ENCODE measurements at regions not wholly inside any gene's neighbourhood (a gene's known extent, or its start where the extent isn't known, plus 50 kb on each side); places are given as distances from the start of the nearest gene placed in this dataset.

DNA sequence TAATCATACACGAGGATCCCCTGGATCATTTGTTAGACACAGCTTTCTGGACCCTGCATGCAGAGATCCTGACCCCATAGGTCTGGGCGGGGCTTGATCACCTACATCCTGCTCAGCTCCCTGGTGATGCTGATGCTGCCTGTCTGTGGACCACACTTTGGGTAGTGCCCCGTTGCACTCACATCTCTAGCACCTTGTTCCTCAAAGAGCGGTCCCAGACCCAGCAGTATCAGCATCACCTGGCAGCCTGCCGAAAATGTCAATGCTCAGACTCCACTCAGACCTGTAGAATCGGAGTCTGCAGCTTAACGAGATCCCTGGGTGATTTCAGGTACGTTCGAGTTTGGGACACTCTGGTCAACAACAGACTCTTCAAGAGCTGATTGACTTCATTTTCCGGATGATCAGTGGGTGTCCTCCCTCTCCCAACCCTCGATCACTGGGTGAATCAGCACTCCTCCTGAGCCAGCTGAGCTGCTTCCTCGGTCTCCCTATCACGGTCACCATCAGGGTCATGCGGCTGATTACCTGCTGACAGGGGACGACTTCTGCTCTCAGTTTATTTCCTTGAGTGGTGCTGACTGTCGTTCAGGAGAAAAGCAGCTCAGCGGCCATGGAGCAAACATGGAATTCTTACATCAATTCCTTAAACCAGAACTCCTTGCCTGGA lies 150.6 kb upstream of the RAB12 start:
- DNase-seq, result no peak

- DNase-seq, result no peak
These were observed 148.5 kb upstream of the RAB12 start for GRCh38 chr18:8460748-8461147.

- no peak for DNase-seq
These were observed 147.7 kb upstream of the RAB12 start for GRCh38 chr18:8461544-8461943.

DNA sequence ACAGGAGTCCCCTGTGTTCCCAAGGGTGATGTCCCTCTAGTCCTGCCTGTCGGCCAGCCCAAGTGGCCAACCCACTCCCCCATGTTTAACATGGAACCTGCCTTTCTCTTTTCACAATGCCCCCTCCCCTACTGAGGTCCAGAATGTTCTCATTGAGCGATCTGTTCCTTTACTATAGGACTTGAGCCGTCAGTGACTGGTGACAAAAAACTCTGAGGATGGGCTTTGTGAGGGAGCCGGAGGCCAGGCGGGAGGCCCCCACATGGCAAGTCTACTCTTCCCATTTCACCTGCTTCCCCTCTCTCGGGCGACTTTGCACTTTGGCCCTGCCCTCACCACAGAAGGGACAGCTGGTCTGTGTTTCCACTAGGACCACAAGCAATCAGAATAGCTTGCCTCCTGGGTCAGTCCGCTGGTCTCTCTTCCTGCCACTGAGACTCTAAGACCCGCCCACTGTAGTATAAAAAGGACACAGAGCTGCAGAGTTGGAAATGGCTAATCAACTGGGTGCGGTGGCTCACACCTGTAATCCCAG lies 146.5 kb upstream of the RAB12 start:
- no peak for DNase-seq

- no peak for DNase-seq
These were observed 145.4 kb upstream of the RAB12 start for GRCh38 chr18:8463791-8464190.

- DNase-seq, result no peak
These were observed 141.0 kb upstream of the RAB12 start for GRCh38 chr18:8468191-8468590.

GRCh38 chr18:8468921-8469335 lies 140.3 kb upstream of the RAB12 start:
- DNase-seq, result no peak

DNA sequence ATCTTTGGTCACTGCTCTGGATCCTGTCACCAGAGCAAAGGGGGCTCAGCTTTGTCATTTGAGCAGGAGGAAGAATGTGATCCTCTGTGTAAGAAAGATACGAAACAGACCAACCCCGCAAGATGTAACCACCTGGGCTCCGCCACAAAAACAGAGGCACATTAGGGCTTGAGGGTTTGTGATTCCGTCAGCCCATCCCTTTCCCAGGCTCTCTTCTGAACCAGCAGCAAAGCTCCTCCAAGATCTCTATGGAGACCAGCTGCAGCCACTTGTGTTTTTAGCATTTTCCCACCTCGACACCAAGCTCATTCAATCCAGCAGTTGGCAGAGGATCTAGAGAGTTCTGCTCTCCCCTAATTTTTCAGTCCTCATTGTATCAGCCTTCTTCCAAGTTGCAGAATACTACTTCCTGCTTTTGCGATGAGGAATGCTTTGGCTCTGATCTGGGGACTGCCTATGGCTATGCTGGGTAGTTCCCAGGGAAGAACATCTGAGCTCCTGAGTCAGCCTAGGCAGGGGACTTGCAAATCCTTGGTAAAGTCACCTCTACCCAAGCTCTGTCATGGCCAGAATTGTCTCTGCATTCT lies 139.6 kb upstream of the RAB12 start:
- DNase-seq, result no peak

DNA sequence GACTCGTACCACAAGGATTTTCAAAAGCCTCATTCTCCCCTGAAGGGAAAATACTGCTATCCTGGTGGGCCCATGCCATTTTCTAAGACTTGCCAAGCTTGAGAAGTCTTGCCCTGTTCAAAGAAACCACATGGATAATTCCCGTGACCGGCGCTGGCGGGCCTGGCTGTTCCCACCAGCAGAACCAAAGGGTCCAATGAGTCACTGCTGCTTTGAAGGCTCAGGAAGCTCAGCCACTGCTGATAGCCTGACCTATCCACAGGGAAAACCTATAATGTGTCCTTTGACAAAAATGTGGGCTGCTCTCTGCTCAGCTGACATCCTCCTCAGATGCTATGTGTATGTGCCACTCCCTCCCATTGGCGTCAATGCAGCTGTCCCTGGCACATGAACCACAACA lies 137.9 kb upstream of the RAB12 start:
- DNase-seq, result no peak

DNA sequence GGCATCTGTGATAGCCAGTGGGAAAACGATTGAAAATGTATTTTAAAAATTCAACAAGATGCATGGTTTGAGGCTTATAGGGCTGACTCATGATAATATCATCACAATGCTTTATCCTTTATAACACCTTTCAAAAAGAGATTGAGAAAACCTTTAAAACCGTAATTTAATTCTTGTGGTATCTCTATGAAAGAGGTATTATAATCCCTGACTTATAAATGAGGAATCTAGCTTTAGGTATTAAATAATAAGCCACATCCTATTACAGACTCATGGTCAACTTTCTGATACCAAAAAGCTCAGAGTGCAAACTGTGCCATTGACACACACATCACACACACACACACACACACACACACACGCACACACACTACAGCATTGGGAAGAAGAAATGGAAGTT lies 134.6 kb upstream of the RAB12 start:
- no peak for DNase-seq

DNA sequence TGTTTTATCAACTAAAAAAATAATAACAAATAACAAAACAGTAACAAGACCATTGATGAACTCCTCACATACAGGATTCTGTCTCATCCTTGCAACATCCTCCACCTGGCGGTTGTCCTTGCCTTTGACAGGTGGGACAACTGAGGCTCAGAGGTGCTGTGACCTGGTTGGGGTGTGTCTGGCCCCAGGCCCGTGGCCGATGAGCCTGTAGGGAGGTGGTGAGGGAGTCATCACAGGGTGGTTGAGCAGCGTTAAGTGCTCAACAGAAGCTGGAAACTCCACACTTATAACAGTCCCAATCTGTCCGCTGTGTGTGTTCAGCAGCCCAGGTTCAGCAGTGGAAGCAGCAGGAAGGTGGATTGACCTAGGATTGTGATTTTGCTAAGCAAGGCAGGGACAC lies 131.6 kb upstream of the RAB12 start:
- DNase-seq, result no peak

GRCh38 chr18:8478166-8478967 lies 130.9 kb upstream of the RAB12 start:
- peak; percentile 6 for DNase-seq

DNA sequence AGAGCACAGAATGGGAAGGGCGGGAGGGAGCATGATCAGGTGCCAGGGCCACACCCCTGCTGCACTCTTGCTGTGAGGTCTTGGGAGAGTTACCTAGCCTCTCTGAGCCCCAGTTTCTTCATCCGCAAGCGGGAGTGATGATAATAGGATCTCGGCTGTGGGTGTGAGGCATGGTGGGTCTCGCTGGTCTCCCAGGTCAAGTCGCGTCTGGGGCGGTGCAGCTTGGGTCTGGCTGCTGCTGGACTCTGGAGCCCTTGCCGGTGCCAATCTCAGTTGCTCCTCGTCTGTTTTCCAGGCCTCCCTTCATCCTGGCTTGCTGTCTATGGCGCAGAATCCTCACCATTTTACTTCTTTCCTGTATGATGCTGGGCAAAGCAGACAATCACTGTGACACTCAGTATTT lies 130.3 kb upstream of the RAB12 start:
- DNase-seq, result no peak

GRCh38 chr18:8479789-8480188 lies 129.4 kb upstream of the RAB12 start:
- DNase-seq, result no peak

GRCh38 chr18:8480506-8481328 lies 128.5 kb upstream of the RAB12 start:
- DNase-seq, result peak; percentile 7

DNA sequence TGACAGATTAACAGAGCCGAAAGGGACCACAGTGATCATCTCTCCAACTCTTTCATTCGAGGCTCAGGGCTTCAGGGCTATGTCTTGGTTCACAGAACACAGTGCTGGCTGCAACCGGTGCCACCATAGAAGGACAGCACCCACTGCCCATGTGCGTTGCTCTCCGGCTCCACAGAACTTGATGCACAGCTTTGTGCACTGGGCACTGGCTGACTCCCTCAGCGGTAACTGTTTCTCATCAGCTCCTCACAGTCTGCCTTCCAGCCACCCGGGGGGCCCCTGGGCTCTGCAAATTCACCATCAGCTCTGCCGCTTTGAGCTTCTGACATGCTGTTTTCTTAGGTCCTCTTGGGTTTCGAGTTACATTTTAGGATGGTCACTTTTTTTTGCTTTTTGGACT lies 124.3 kb upstream of the RAB12 start:
- no peak for DNase-seq

- no peak for DNase-seq
These were observed 119.5 kb upstream of the RAB12 start for GRCh38 chr18:8489761-8490160.

DNA sequence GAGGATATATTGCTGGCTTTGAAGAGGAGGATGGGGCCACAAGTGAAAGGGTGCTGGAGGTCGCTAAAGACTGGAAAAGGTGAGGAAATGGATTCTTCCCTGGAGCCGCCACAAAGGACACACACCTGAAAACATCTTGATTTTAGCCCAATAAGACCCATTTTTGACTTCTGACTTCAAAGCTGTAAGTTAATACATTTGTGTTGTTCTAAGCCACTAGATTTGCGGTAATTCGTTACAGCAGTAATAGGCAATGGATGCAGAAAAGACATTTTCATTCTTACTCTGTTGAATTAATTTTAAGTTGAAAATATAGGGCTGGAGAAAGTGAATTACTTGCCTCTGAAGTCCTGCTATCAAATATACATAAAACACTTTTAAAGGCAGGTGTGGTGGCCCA lies 117.7 kb upstream of the RAB12 start:
- DNase-seq, result no peak

DNA sequence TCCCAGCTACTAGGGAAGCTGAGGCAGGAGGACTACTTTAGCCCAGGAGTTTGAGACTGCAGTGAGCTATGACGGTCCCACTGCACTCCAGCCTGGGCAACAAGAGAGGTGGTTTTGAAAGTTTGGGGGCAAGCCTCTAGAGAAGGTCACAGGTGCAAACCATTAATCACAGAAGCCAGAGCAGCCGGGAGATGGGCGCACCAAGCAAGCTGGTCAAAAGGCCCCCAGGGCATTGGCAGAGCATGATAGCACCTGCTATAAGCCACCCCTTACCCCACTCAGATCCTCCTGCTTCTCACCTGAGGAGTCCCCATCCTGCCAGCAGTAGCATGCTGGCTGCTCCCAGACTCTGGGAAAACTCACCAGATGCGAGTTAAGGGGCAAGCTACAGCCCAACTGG lies 116.1 kb upstream of the RAB12 start:
- DNase-seq, result no peak

DNA sequence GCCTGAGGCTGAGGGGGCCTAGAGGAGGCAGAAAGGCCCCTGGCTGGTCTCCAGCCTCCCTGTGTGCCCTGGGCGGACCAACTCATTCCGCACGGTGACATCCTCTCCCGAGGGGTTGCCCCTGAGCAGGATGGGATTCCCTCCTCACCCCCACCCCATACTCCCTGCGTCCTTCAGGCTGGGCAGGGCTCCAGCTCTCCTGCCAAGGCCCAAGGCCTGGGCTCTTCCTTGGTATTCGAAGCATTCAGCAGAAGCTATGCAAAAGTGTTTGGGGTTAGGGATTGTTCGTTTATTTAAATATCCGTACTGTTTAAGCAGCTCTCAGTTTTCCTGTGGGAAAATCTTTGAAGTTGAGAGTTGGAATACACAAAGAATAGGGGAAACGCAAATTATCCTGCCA lies 113.1 kb upstream of the RAB12 start:
- no peak for DNase-seq

DNA sequence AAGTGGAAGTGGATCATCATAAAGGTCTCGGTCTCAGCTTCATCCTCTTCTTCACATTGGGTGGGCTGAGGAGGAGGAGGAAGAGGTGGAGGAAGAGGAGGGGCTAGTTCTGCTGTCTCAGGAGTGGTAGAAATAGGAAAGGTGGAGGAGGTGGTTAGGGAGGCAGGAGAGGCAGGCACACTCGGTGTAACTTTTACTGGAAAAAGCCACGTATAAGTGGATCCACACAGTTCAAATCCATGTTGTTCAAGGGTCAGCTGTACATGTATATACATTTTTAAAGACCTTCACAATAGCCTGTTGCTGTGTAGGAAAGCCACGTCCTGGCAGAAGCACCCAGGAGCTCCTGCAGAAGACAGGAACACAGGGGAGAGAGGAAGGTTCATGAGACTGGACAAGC lies 110.3 kb upstream of the RAB12 start:
- DNase-seq, result no peak

DNA sequence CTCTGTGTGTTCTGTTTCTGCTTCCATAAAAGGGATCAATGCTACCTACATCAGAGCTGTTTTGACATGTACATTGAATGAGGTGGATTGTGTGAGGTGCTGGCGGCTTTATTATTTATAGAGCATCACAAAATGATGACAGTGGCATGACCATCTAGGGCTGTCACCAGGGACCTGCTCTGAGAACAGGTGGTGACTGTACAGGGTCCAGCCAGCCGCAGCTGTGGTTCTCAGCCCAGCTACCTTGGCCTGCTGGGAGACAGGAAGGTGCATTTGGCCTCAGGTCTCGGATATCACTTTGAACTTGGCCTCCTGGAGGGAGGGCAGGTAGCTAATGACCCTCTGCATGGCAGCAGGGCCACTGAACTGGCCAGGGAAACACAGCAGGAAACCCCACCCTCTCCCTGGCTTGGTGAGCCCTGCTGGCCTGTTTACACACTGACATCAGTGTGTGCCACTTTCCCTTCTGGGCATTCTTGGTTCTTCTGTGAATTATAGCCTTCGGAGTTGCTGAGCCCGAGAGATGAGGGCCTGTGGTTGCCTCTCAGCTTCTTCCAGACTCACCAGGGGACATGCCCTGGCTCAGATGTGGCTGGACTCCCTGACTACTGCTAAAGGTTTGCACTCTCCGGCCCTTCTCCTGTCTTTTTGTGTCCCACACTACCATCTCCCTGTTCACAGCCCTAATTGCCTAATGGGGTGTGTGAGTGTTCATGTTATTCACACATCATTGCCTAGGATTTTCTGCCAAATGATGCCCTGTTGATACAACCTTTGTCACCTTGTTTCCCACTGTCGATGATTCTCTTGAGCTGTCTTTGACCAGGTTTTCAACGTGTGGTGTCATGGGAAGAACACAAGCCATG lies 109.2 kb upstream of the RAB12 start:
- no peak for DNase-seq

Measured in NCI-H526 treated with DMSO at 0.1 percent for 48 hours (cell line).